HepG2 (cell line): ENCODE measurements at regions not wholly inside any gene's neighbourhood (a gene's known extent, or its start where the extent isn't known, plus 50 kb on each side); places are given as distances from the start of the nearest gene placed in this dataset.
A peak's percentile ranks its signal among the peaks of the same experiment; 100 is the strongest.

ENCODE experiments used
- EED ChIP-seq: sonication (generic); formaldehyde crosslinking; IDR thresholded peaks from 2 replicates; pipeline ENCODE4 v1.5.0; 2020; ENCODE audit warnings: mild to moderate bottlenecking, missing genetic modification reagents
- ESRRA ChIP-seq: sonication (generic); formaldehyde crosslinking; IDR thresholded peaks from 2 replicates; pipeline ENCODE4 v1.5.1; 2020; ENCODE audit warnings: mild to moderate bottlenecking, low read depth, missing genetic modification reagents
- FOXO1 ChIP-seq: sonication (generic); formaldehyde crosslinking; IDR thresholded peaks from 2 replicates; pipeline ENCODE4 v1.4.0; 2020; ENCODE audit warnings: missing genetic modification reagents
- HNRNPL ChIP-seq: fragments of 200-400 bp; formaldehyde crosslinking; IDR thresholded peaks from 2 replicates; pipeline ENCODE4 v1.6.1; 2017; ENCODE audit warnings: mild to moderate bottlenecking, low read depth, low read length
- PHB2 ChIP-seq: fragments of 450-650 bp; IDR thresholded peaks from 2 replicates; pipeline ENCODE4 v1.6.1; 2018; ENCODE audit not compliant: partially characterized antibody
- POGZ ChIP-seq: sonication (generic); formaldehyde crosslinking; IDR thresholded peaks from 2 replicates; pipeline ENCODE4 v1.4.0; 2020; ENCODE audit warnings: mild to moderate bottlenecking, missing genetic modification reagents
- SKI ChIP-seq: fragments of 450-650 bp; IDR thresholded peaks from one replicate; pipeline ENCODE4 v1.6.1; 2018; ENCODE audit warnings: mild to moderate bottlenecking; ENCODE audit not compliant: partially characterized antibody
- SMC3 ChIP-seq: IDR thresholded peaks from 2 replicates; pipeline ENCODE4 v1.6.1; 2011; ENCODE audit warnings: low read length, improper control_type of control experiment
- TBL1XR1 ChIP-seq: fragments of 150-350 bp; IDR thresholded peaks from 2 replicates; pipeline ENCODE4 v1.6.1; 2014; ENCODE audit warnings: borderline replicate concordance, low read length; ENCODE audit not compliant: partially characterized antibody
- TEAD3 ChIP-seq: optimal IDR thresholded peaks from 2 replicates; pipeline ENCODE3; 2016; ENCODE audit warnings: borderline replicate concordance
- ZNF317 ChIP-seq: sonication (generic); formaldehyde crosslinking; IDR thresholded peaks from 2 replicates; pipeline ENCODE4 v1.5.0; 2020; ENCODE audit warnings: mild to moderate bottlenecking, missing genetic modification reagents
- ZNF326 ChIP-seq: sonication (generic); formaldehyde crosslinking; IDR thresholded peaks from 2 replicates; pipeline ENCODE4 v1.4.0; 2020; ENCODE audit warnings: missing genetic modification reagents, borderline replicate concordance
- ZNF557 ChIP-seq: sonication (generic); formaldehyde crosslinking; IDR thresholded peaks from 2 replicates; pipeline ENCODE4 v1.4.0; 2020; ENCODE audit warnings: missing genetic modification reagents
- ZNF567 ChIP-seq: sonication (generic); formaldehyde crosslinking; IDR thresholded peaks from 2 replicates; pipeline ENCODE4 v1.8.1; 2023; ENCODE audit warnings: mild to moderate bottlenecking, missing genetic modification reagents, borderline replicate concordance
- ZNF644 ChIP-seq: IDR thresholded peaks from 2 replicates; pipeline ENCODE4 v1.6.1; 2016; ENCODE audit warnings: low read depth
- ZNF737 ChIP-seq: sonication (generic); formaldehyde crosslinking; IDR thresholded peaks from 2 replicates; pipeline ENCODE4 v1.5.0; 2020; ENCODE audit warnings: missing genetic modification reagents, mild to moderate bottlenecking, borderline replicate concordance
- ZNF777 ChIP-seq: sonication (generic); formaldehyde crosslinking; IDR thresholded peaks from 2 replicates; pipeline ENCODE4 v1.4.0; 2020; ENCODE audit warnings: missing genetic modification reagents
- ZSCAN12 ChIP-seq: sonication (generic); formaldehyde crosslinking; IDR thresholded peaks from 2 replicates; pipeline ENCODE4 v1.9.0; 2021; ENCODE audit warnings: mild to moderate bottlenecking, missing genetic modification reagents
- TF ChIP-seq, protein P1 (sequence below): sonication (generic); formaldehyde crosslinking; conservative IDR thresholded peaks from 2 replicates; pipeline ENCODE4 v1.8.0; 2022; ENCODE audit warnings: missing genetic modification reagents
- TF ChIP-seq, protein P2 (sequence below): sonication (generic); formaldehyde crosslinking; IDR thresholded peaks from 2 replicates; pipeline ENCODE4 v1.4.0; 2020; ENCODE audit warnings: missing genetic modification reagents
- TF ChIP-seq, protein P3 (sequence below): sonication (generic); formaldehyde crosslinking; conservative IDR thresholded peaks from 2 replicates; pipeline ENCODE4 v1.8.0; 2022; ENCODE audit warnings: low read depth, missing genetic modification reagents
- TF ChIP-seq, protein P4 (sequence below), 2 experiments: sonication (generic) in 1 of 2; formaldehyde crosslinking in 1 of 2; IDR thresholded peaks; 2 replicates each; pipeline versions ENCODE4 v1.6.1 to v1.9.0; 2014 to 2022; ENCODE audit warnings: antibody characterized with exemption in 1 of 2, borderline replicate concordance in 1 of 2, inconsistent platforms in 1 of 2, low read depth in 1 of 2, missing genetic modification reagents in 1 of 2

DNA sequence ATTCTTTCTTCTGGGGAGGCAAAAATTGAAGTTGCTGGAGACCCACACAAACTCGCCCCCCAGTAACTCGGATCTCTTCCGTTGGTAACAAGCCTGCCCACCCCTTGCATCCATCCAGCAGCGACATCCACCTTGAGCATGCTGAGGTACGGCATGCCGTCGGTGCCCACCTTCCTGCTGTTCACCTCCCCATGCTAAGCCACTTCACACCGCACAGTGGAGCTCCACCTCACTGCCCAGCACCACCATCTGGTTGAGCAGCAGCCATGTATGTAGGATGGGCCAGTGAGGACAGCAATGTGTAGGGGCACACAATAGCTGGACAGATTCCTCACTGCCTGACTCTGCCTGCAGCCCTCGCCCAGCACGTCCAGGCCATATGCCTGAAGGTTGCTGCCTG is 138.1 kb upstream of the ZNF92 start (continued):
- TF ChIP-seq, protein P1, sequence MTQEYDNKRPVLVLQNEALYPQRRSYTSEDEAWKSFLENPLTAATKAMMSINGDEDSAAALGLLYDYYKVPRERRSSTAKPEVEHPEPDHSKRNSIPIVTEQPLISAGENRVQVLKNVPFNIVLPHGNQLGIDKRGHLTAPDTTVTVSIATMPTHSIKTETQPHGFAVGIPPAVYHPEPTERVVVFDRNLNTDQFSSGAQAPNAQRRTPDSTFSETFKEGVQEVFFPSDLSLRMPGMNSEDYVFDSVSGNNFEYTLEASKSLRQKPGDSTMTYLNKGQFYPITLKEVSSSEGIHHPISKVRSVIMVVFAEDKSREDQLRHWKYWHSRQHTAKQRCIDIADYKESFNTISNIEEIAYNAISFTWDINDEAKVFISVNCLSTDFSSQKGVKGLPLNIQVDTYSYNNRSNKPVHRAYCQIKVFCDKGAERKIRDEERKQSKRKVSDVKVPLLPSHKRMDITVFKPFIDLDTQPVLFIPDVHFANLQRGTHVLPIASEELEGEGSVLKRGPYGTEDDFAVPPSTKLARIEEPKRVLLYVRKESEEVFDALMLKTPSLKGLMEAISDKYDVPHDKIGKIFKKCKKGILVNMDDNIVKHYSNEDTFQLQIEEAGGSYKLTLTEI (CRISPR knock-in tag): no peak
- TF ChIP-seq ESRRA (CRISPR knock-in tag) (no peak), TEAD3 (CRISPR knock-in tag) (peak; percentile 10), SMC3 (peak; percentile 43), ZNF737 (CRISPR knock-in tag) (no peak), ZNF777 (CRISPR knock-in tag) (no peak), PHB2 (no peak), ZNF644 (CRISPR knock-in tag) (peak; percentile 76), ZNF567 (CRISPR knock-in tag) (no peak), HNRNPL (0 out of 2 replicates have a peak, but pooled peaks have one; percentile 21), ZNF557 (CRISPR knock-in tag) (no peak), ZNF317 (no peak), ZSCAN12 (CRISPR knock-in tag) (no peak), TBL1XR1 (no peak), ZNF326 (CRISPR knock-in tag) (no peak), SKI (no peak), EED (CRISPR knock-in tag) (no peak), POGZ (CRISPR knock-in tag) (peak; percentile 36; the same call in 1 of the 2 replicates), FOXO1 (CRISPR knock-in tag) (no peak)
- TF ChIP-seq, protein P2, sequence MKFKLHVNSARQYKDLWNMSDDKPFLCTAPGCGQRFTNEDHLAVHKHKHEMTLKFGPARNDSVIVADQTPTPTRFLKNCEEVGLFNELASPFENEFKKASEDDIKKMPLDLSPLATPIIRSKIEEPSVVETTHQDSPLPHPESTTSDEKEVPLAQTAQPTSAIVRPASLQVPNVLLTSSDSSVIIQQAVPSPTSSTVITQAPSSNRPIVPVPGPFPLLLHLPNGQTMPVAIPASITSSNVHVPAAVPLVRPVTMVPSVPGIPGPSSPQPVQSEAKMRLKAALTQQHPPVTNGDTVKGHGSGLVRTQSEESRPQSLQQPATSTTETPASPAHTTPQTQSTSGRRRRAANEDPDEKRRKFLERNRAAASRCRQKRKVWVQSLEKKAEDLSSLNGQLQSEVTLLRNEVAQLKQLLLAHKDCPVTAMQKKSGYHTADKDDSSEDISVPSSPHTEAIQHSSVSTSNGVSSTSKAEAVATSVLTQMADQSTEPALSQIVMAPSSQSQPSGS: no peak
- TF ChIP-seq, protein P3, sequence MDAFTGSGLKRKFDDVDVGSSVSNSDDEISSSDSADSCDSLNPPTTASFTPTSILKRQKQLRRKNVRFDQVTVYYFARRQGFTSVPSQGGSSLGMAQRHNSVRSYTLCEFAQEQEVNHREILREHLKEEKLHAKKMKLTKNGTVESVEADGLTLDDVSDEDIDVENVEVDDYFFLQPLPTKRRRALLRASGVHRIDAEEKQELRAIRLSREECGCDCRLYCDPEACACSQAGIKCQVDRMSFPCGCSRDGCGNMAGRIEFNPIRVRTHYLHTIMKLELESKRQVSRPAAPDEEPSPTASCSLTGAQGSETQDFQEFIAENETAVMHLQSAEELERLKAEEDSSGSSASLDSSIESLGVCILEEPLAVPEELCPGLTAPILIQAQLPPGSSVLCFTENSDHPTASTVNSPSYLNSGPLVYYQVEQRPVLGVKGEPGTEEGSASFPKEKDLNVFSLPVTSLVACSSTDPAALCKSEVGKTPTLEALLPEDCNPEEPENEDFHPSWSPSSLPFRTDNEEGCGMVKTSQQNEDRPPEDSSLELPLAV: no peak
- TF ChIP-seq, protein P4, sequence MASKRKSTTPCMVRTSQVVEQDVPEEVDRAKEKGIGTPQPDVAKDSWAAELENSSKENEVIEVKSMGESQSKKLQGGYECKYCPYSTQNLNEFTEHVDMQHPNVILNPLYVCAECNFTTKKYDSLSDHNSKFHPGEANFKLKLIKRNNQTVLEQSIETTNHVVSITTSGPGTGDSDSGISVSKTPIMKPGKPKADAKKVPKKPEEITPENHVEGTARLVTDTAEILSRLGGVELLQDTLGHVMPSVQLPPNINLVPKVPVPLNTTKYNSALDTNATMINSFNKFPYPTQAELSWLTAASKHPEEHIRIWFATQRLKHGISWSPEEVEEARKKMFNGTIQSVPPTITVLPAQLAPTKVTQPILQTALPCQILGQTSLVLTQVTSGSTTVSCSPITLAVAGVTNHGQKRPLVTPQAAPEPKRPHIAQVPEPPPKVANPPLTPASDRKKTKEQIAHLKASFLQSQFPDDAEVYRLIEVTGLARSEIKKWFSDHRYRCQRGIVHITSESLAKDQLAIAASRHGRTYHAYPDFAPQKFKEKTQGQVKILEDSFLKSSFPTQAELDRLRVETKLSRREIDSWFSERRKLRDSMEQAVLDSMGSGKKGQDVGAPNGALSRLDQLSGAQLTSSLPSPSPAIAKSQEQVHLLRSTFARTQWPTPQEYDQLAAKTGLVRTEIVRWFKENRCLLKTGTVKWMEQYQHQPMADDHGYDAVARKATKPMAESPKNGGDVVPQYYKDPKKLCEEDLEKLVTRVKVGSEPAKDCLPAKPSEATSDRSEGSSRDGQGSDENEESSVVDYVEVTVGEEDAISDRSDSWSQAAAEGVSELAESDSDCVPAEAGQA (IDR thresholded peaks at IDR 0.05; ENCODE audit: low read depth): no peak
- TF ChIP-seq, protein P4 (CRISPR knock-in tag; IDR thresholded peaks at IDR 0.05; ENCODE audit: borderline replicate concordance): no peak
